ENCODE measurements at regions not wholly inside any gene's neighbourhood (a gene's known extent, or its start where the extent isn't known, plus 50 kb on each side); places are given as distances from the start of the nearest gene placed in this dataset.

DNA sequence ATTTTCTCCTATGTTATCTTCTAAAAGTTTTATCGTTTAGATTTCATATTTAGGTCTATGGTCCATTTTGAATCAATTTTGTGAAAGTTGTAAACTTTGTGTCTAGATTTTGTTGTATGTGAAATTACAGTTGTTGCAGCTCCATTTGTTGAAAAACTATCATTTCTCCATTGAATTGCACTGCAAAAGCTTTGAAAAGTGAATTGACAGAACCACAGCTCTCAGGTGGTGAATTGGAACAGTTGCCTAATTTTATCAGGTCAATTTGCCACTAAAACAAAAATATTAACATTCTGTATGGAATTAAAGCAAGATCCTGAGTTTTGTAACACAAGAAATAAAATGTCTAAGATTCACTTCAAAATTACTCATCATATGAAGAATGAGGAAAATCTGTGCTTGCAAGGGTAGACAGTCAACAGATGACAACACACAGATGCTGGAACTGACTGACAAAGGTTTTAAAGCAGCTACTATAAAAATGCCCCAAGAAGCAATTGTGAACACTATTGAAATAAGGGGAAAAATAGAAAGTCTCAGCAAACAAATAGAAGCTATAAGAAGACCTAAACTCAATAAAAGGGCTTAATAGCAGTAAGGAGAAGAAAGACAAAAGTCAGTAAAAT lies 346.7 kb downstream of the PAX1 start:
- TF ChIP-seq POLR2A (IDR thresholded peaks at IDR 0.05; ENCODE audit: low read depth, low read length) (no peak), TAF1 (IDR thresholded peaks at IDR 0.05; ENCODE audit: low read depth, low read length) (no peak), PAX5 (IDR thresholded peaks at IDR 0.05; ENCODE audit: insufficient read depth, low read length, severe bottlenecking) (no peak)
